ENCODE measurements at regions not wholly inside any gene's neighbourhood (a gene's known extent, or its start where the extent isn't known, plus 50 kb on each side); places are given as distances from the start of the nearest gene placed in this dataset.

GRCh38 chr5:82413302-82414040 lies 135.3 kb upstream of the RPS23 start:
- Histone ChIP-seq H3K36me3 (ENCODE audit: control insufficient read depth in 1 of 2, insufficient read depth in 2 of 2, low read length in 2 of 2) (no peaks in the 10 kb centered on the region), H3K9me3 (ENCODE audit: control insufficient read depth in 1 of 2, low read length in 2 of 2) (no peaks in the 10 kb centered on the region), H3K4me3 (ENCODE audit: low read depth in 1 of 2, low read length in 2 of 2) (no peak overlapping the region), H3K27me3 (ENCODE audit: low read depth, low read length) (no peaks in the 10 kb centered on the region), H3K27ac (ENCODE audit: low read length) (no peak overlapping the region), H3K4me1 (ENCODE audit: control insufficient read depth in 1 of 2, insufficient read depth in 2 of 2, low read length in 2 of 2) (no peaks in the 10 kb centered on the region)

- no peaks in the 10 kb centered on the region for H3K27me3 ChIP-seq (ENCODE audit: low read depth, low read length)
- peaks cover 0 to 6% of the 10 kb centered on the region in 2 donors for H3K9me3 ChIP-seq (ENCODE audit: control insufficient read depth in 1 of 2, low read length in 2 of 2)
- no peaks in the 10 kb centered on the region for H3K36me3 ChIP-seq (ENCODE audit: control insufficient read depth in 1 of 2, insufficient read depth in 2 of 2, low read length in 2 of 2)
- H3K4me1 ChIP-seq (ENCODE audit: control insufficient read depth in 1 of 2, insufficient read depth in 2 of 2, low read length in 2 of 2) = no peaks in the 10 kb centered on the region
- H3K4me3 ChIP-seq (ENCODE audit: low read depth in 1 of 2, low read length in 2 of 2) = no peak overlapping the region
- no peak overlapping the region for H3K27ac ChIP-seq (ENCODE audit: low read length)
Measured at GRCh38 chr5:82408033-82408432, 129.9 kb upstream of the RPS23 start.

GRCh38 chr5:82406205-82406773 lies 128.1 kb upstream of the RPS23 start:
- Histone ChIP-seq H3K4me1 (ENCODE audit: control insufficient read depth in 1 of 2, insufficient read depth in 2 of 2, low read length in 2 of 2) (no peaks in the 10 kb centered on the region), H3K27ac (ENCODE audit: low read length) (no peak overlapping the region), H3K27me3 (ENCODE audit: low read depth, low read length) (no peaks in the 10 kb centered on the region)

GRCh38 chr5:82405618-82406204 lies 127.6 kb upstream of the RPS23 start:
- Histone ChIP-seq H3K4me1 (ENCODE audit: control insufficient read depth in 1 of 2, insufficient read depth in 2 of 2, low read length in 2 of 2) (no peaks in the 10 kb centered on the region), H3K36me3 (ENCODE audit: control insufficient read depth in 1 of 2, insufficient read depth in 2 of 2, low read length in 2 of 2) (no peaks in the 10 kb centered on the region), H3K9me3 (ENCODE audit: control insufficient read depth in 1 of 2, low read length in 2 of 2) (peaks cover 0 to 6% of the 10 kb centered on the region in 2 donors), H3K27ac (ENCODE audit: low read length) (no peak overlapping the region), H3K27me3 (ENCODE audit: low read depth, low read length) (no peaks in the 10 kb centered on the region), H3K4me3 (ENCODE audit: low read depth in 1 of 2, low read length in 2 of 2) (no peak overlapping the region)

More at GRCh38 chr5:82406205-82406773, 128.1 kb upstream of the RPS23 start:
- Histone ChIP-seq H3K4me3 (ENCODE audit: low read depth in 1 of 2, low read length in 2 of 2) (no peak overlapping the region), H3K9me3 (ENCODE audit: control insufficient read depth in 1 of 2, low read length in 2 of 2) (peaks cover 0 to 6% of the 10 kb centered on the region in 2 donors), H3K36me3 (ENCODE audit: control insufficient read depth in 1 of 2, insufficient read depth in 2 of 2, low read length in 2 of 2) (no peaks in the 10 kb centered on the region)

GRCh38 chr5:82405161-82405560 lies 127.0 kb upstream of the RPS23 start:
- H3K4me1 ChIP-seq (ENCODE audit: control insufficient read depth in 1 of 2, insufficient read depth in 2 of 2, low read length in 2 of 2) = no peaks in the 10 kb centered on the region
- H3K27me3 ChIP-seq (ENCODE audit: low read depth, low read length) = no peaks in the 10 kb centered on the region
- no peak overlapping the region for H3K4me3 ChIP-seq (ENCODE audit: low read depth in 1 of 2, low read length in 2 of 2)
- H3K27ac ChIP-seq (ENCODE audit: low read length) = no peak overlapping the region
- peaks cover 0 to 6% of the 10 kb centered on the region in 2 donors for H3K9me3 ChIP-seq (ENCODE audit: control insufficient read depth in 1 of 2, low read length in 2 of 2)
- H3K36me3 ChIP-seq (ENCODE audit: control insufficient read depth in 1 of 2, insufficient read depth in 2 of 2, low read length in 2 of 2) = no peaks in the 10 kb centered on the region

- H3K27me3 ChIP-seq (ENCODE audit: low read depth, low read length) = no peaks in the 10 kb centered on the region
- H3K9me3 ChIP-seq (ENCODE audit: control insufficient read depth in 1 of 2, low read length in 2 of 2) = peaks cover 0 to 6% of the 10 kb centered on the region in 2 donors
- H3K4me3 ChIP-seq (ENCODE audit: low read depth in 1 of 2, low read length in 2 of 2) = no peak overlapping the region
- no peak overlapping the region for H3K27ac ChIP-seq (ENCODE audit: low read length)
- H3K36me3 ChIP-seq (ENCODE audit: control insufficient read depth in 1 of 2, insufficient read depth in 2 of 2, low read length in 2 of 2) = no peaks in the 10 kb centered on the region
- H3K4me1 ChIP-seq (ENCODE audit: control insufficient read depth in 1 of 2, insufficient read depth in 2 of 2, low read length in 2 of 2) = no peaks in the 10 kb centered on the region
Measured at GRCh38 chr5:82404382-82404945, 126.3 kb upstream of the RPS23 start.

- no peaks in the 10 kb centered on the region for H3K4me1 ChIP-seq (ENCODE audit: control insufficient read depth in 1 of 2, insufficient read depth in 2 of 2, low read length in 2 of 2)
- H3K36me3 ChIP-seq (ENCODE audit: control insufficient read depth in 1 of 2, insufficient read depth in 2 of 2, low read length in 2 of 2) = no peaks in the 10 kb centered on the region
- H3K4me3 ChIP-seq (ENCODE audit: low read depth in 1 of 2, low read length in 2 of 2) = no peak overlapping the region
- no peak overlapping the region for H3K27ac ChIP-seq (ENCODE audit: low read length)
- peaks cover 0 to 6% of the 10 kb centered on the region in 2 donors for H3K9me3 ChIP-seq (ENCODE audit: control insufficient read depth in 1 of 2, low read length in 2 of 2)
- no peaks in the 10 kb centered on the region for H3K27me3 ChIP-seq (ENCODE audit: low read depth, low read length)
Measured at GRCh38 chr5:82403724-82404123, 125.6 kb upstream of the RPS23 start.

GRCh38 chr5:82403026-82403425 lies 124.9 kb upstream of the RPS23 start:
- no peak overlapping the region for H3K4me3 ChIP-seq (ENCODE audit: low read depth in 1 of 2, low read length in 2 of 2)
- H3K27ac ChIP-seq (ENCODE audit: low read length) = no peak overlapping the region

GRCh38 chr5:82399111-82399510 lies 121.0 kb upstream of the RPS23 start:
- peaks cover 0 to under 1% of the 10 kb centered on the region in 2 donors for H3K9me3 ChIP-seq (ENCODE audit: control insufficient read depth in 1 of 2, low read length in 2 of 2)
- H3K27ac ChIP-seq (ENCODE audit: low read length) = no peak overlapping the region
- no peaks in the 10 kb centered on the region for H3K27me3 ChIP-seq (ENCODE audit: low read depth, low read length)
- H3K4me1 ChIP-seq (ENCODE audit: control insufficient read depth in 1 of 2, insufficient read depth in 2 of 2, low read length in 2 of 2) = no peaks in the 10 kb centered on the region
- no peak overlapping the region for H3K4me3 ChIP-seq (ENCODE audit: low read depth in 1 of 2, low read length in 2 of 2)
- H3K36me3 ChIP-seq (ENCODE audit: control insufficient read depth in 1 of 2, insufficient read depth in 2 of 2, low read length in 2 of 2) = no peaks in the 10 kb centered on the region

More at GRCh38 chr5:82403026-82403425, 124.9 kb upstream of the RPS23 start:
- no peaks in the 10 kb centered on the region for H3K4me1 ChIP-seq (ENCODE audit: control insufficient read depth in 1 of 2, insufficient read depth in 2 of 2, low read length in 2 of 2)
- H3K36me3 ChIP-seq (ENCODE audit: control insufficient read depth in 1 of 2, insufficient read depth in 2 of 2, low read length in 2 of 2) = no peaks in the 10 kb centered on the region
- H3K27me3 ChIP-seq (ENCODE audit: low read depth, low read length) = no peaks in the 10 kb centered on the region
- peaks cover 0 to 6% of the 10 kb centered on the region in 2 donors for H3K9me3 ChIP-seq (ENCODE audit: control insufficient read depth in 1 of 2, low read length in 2 of 2)

GRCh38 chr5:82397741-82398320 lies 119.7 kb upstream of the RPS23 start:
- no peak overlapping the region for H3K4me3 ChIP-seq (ENCODE audit: low read depth in 1 of 2, low read length in 2 of 2)
- H3K9me3 ChIP-seq (ENCODE audit: control insufficient read depth in 1 of 2, low read length in 2 of 2) = no peaks in the 10 kb centered on the region
- H3K27me3 ChIP-seq (ENCODE audit: low read depth, low read length) = no peaks in the 10 kb centered on the region
- H3K4me1 ChIP-seq (ENCODE audit: control insufficient read depth in 1 of 2, insufficient read depth in 2 of 2, low read length in 2 of 2) = no peaks in the 10 kb centered on the region
- H3K36me3 ChIP-seq (ENCODE audit: control insufficient read depth in 1 of 2, insufficient read depth in 2 of 2, low read length in 2 of 2) = no peaks in the 10 kb centered on the region
- no peak overlapping the region for H3K27ac ChIP-seq (ENCODE audit: low read length)

- Histone ChIP-seq H3K36me3 (ENCODE audit: control insufficient read depth in 1 of 2, insufficient read depth in 2 of 2, low read length in 2 of 2) (no peaks in the 10 kb centered on the region), H3K9me3 (ENCODE audit: control insufficient read depth in 1 of 2, low read length in 2 of 2) (no peaks in the 10 kb centered on the region), H3K4me1 (ENCODE audit: control insufficient read depth in 1 of 2, insufficient read depth in 2 of 2, low read length in 2 of 2) (no peaks in the 10 kb centered on the region), H3K4me3 (ENCODE audit: low read depth in 1 of 2, low read length in 2 of 2) (no peak overlapping the region), H3K27ac (ENCODE audit: low read length) (no peak overlapping the region), H3K27me3 (ENCODE audit: low read depth, low read length) (no peaks in the 10 kb centered on the region)
Measured at GRCh38 chr5:82396871-82397514, 118.8 kb upstream of the RPS23 start.

All from muscle layer of duodenum (tissue), 2 donors.